Gastrocnemius medialis (tissue), 4 donors: ENCODE measurements at regions not wholly inside any gene's neighbourhood (a gene's known extent, or its start where the extent isn't known, plus 50 kb on each side); places are given as distances from the start of the nearest gene placed in this dataset.

Experiments
- POLR2A ChIP-seq, 2 donors: fragments of 450-650 bp; IDR thresholded peaks; one replicate each; pipeline ENCODE4 v1.6.1; 2017; ENCODE audit warnings: antibody characterized with exemption in 2 of 2, mild to moderate bottlenecking in 2 of 2, moderate library complexity in 2 of 2
- TF ChIP-seq, protein P1 (sequence below), 5 experiments: fragments of 450-650 bp in 3 of 5; fragments of 200-600 bp in 2 of 5; sonication (generic) in 2 of 5; IDR thresholded peaks in 4 of 5; conservative IDR thresholded peaks in 1 of 5; 1 replicate in 4 of 5; 2 replicates in 1 of 5; pipeline ENCODE4 v1.5.1; 2016 to 2019; ENCODE audit warnings: antibody characterized with exemption in 5 of 5, mild to moderate bottlenecking in 3 of 5, moderate library complexity in 3 of 5

DNA sequence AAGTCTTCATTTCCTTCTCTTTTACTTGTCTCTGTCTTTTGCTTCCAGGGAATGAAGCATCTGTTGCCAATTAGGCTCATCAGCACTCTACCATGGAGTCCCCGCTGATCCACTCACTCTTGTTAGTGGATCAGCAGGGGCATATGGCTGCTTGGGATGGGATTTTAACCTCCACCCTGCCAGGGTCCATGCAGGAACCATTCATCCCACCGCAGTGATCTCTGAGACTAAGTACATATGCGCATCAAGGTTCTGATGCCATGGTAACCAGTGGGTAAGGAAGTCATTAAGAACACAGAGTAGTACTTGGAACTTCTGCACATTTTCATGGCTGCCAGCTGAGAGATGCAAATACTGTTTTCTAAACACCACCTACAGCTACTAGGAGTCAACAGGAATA is 374.0 kb upstream of the ALCAM start:
- TF ChIP-seq, protein P1, sequence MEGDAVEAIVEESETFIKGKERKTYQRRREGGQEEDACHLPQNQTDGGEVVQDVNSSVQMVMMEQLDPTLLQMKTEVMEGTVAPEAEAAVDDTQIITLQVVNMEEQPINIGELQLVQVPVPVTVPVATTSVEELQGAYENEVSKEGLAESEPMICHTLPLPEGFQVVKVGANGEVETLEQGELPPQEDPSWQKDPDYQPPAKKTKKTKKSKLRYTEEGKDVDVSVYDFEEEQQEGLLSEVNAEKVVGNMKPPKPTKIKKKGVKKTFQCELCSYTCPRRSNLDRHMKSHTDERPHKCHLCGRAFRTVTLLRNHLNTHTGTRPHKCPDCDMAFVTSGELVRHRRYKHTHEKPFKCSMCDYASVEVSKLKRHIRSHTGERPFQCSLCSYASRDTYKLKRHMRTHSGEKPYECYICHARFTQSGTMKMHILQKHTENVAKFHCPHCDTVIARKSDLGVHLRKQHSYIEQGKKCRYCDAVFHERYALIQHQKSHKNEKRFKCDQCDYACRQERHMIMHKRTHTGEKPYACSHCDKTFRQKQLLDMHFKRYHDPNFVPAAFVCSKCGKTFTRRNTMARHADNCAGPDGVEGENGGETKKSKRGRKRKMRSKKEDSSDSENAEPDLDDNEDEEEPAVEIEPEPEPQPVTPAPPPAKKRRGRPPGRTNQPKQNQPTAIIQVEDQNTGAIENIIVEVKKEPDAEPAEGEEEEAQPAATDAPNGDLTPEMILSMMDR (IDR thresholded peaks at IDR 0.05 in 4 of 5, conservative IDR thresholded peaks at IDR 0.05 in 1 of 5), result no peak
- no peak for TF ChIP-seq POLR2A (IDR thresholded peaks at IDR 0.05)
